ENCODE measurements at regions not wholly inside any gene's neighbourhood (a gene's known extent, or its start where the extent isn't known, plus 50 kb on each side); places are given as distances from the start of the nearest gene placed in this dataset.
"Not testable (repeated sequence)": the region's sequence is repeated elsewhere in the genome, so short reads cannot be mapped to it uniquely, and the experiment has no call there.

GRCh38 chr18:6564950-6565814 lies 150.5 kb upstream of the L3MBTL4 start:
- no peak for ATAC-seq
- intact Hi-C loops (cut with DNase I), result no loop called here
- no peak for DNase-seq (ENCODE audit: low spot score)

- intact Hi-C loops (cut with DNase I), result no loop called here
- DNase-seq (ENCODE audit: low spot score) (no peak), ATAC-seq (no peak)
Observed at GRCh38 chr18:6565815-6566081, 151.0 kb upstream of the L3MBTL4 start.

- intact Hi-C loops (cut with DNase I), result no loop called here
- no peak for DNase-seq (ENCODE audit: low spot score)
- no peak for ATAC-seq
Observed at GRCh38 chr18:6566338-6566911, 151.7 kb upstream of the L3MBTL4 start.

- intact Hi-C loops (cut with DNase I), result no loop called here
- ATAC-seq, result no peak
Observed at GRCh38 chr18:6569813-6570212, 155.1 kb upstream of the L3MBTL4 start.

GRCh38 chr18:6570581-6571238 lies 156.0 kb upstream of the L3MBTL4 start:
- DNase-seq (ENCODE audit: low spot score) (no peak), ATAC-seq (no peak)
- intact Hi-C loops (cut with DNase I), result no loop called here

More at GRCh38 chr18:6569813-6570212, 155.1 kb upstream of the L3MBTL4 start:
- DNase-seq (ENCODE audit: low spot score), result no peak

- DNase-seq (ENCODE audit: low spot score) (no peak), ATAC-seq (no peak)
- intact Hi-C loops (cut with DNase I), result no loop called here
Observed at GRCh38 chr18:6571239-6571602, 156.5 kb upstream of the L3MBTL4 start.

GRCh38 chr18:6572192-6572591 lies 157.3 kb upstream of the ARHGAP28 start:
- DNase-seq (ENCODE audit: low spot score); intact Hi-C loops (cut with DNase I); ATAC-seq: not testable (repeated sequence)

- intact Hi-C loops (cut with DNase I), result no loop called here
- ATAC-seq (no peak), DNase-seq (ENCODE audit: low spot score) (no peak)
Observed at GRCh38 chr18:6574631-6575030, 154.9 kb upstream of the ARHGAP28 start.

GRCh38 chr18:6575908-6576307 lies 153.6 kb upstream of the ARHGAP28 start:
- intact Hi-C loops (cut with DNase I), result no loop called here
- DNase-seq (ENCODE audit: low spot score) (no peak), ATAC-seq (no peak)

- DNase-seq (ENCODE audit: low spot score) (no peak), ATAC-seq (no peak)
- intact Hi-C loops (cut with DNase I), result no loop called here
Observed at GRCh38 chr18:6576718-6577375, 152.7 kb upstream of the ARHGAP28 start.

- intact Hi-C loops (cut with DNase I), result no loop called here
- DNase-seq (ENCODE audit: low spot score) (no peak), ATAC-seq (no peak)
Observed at GRCh38 chr18:6578686-6579085, 150.8 kb upstream of the ARHGAP28 start.

GRCh38 chr18:6579486-6579885 lies 150.0 kb upstream of the ARHGAP28 start:
- ATAC-seq, result no peak
- intact Hi-C loops (cut with DNase I), result no loop called here
- no peak for DNase-seq (ENCODE audit: low spot score)

- intact Hi-C loops (cut with DNase I), result no loop called here
- ATAC-seq (no peak), DNase-seq (ENCODE audit: low spot score) (no peak)
Observed at GRCh38 chr18:6580401-6580800, 149.1 kb upstream of the ARHGAP28 start.

- DNase-seq (ENCODE audit: low spot score) (no peak), ATAC-seq (no peak)
- intact Hi-C loops (cut with DNase I), result no loop called here
Observed at GRCh38 chr18:6589923-6590322, 139.6 kb upstream of the ARHGAP28 start.

GRCh38 chr18:6590326-6590725 lies 139.2 kb upstream of the ARHGAP28 start:
- peak; percentile 81 for ATAC-seq
- intact Hi-C loops (cut with DNase I), result no loop called here
- DNase-seq (ENCODE audit: low spot score), result no peak

- intact Hi-C loops (cut with DNase I), result no loop called here
- no peak for DNase-seq (ENCODE audit: low spot score)
- ATAC-seq, result no peak
Observed at GRCh38 chr18:6591491-6591890, 138.0 kb upstream of the ARHGAP28 start.

GRCh38 chr18:6592522-6592921 lies 137.0 kb upstream of the ARHGAP28 start:
- intact Hi-C loops (cut with DNase I), result no loop called here
- no peak for ATAC-seq
- DNase-seq (ENCODE audit: low spot score), result no peak

- ATAC-seq (no peak), DNase-seq (ENCODE audit: low spot score) (no peak)
- intact Hi-C loops (cut with DNase I), result no loop called here
Observed at GRCh38 chr18:6593142-6593885, 136.2 kb upstream of the ARHGAP28 start.

GRCh38 chr18:6595666-6596065 lies 133.8 kb upstream of the ARHGAP28 start:
- DNase-seq (ENCODE audit: low spot score) (no peak), ATAC-seq (no peak)
- intact Hi-C loops (cut with DNase I), result no loop called here

Data from sciatic nerve (tissue), 2 donors.